Fibroblast of skin of scalp (primary cell): ENCODE measurements at regions not wholly inside any gene's neighbourhood (a gene's known extent, or its start where the extent isn't known, plus 50 kb on each side); places are given as distances from the start of the nearest gene placed in this dataset.

ENCODE experiments used
- DNase-seq: peaks from one replicate; pipeline ENCODE4 v3.0.0-alpha.2; 2013

DNA sequence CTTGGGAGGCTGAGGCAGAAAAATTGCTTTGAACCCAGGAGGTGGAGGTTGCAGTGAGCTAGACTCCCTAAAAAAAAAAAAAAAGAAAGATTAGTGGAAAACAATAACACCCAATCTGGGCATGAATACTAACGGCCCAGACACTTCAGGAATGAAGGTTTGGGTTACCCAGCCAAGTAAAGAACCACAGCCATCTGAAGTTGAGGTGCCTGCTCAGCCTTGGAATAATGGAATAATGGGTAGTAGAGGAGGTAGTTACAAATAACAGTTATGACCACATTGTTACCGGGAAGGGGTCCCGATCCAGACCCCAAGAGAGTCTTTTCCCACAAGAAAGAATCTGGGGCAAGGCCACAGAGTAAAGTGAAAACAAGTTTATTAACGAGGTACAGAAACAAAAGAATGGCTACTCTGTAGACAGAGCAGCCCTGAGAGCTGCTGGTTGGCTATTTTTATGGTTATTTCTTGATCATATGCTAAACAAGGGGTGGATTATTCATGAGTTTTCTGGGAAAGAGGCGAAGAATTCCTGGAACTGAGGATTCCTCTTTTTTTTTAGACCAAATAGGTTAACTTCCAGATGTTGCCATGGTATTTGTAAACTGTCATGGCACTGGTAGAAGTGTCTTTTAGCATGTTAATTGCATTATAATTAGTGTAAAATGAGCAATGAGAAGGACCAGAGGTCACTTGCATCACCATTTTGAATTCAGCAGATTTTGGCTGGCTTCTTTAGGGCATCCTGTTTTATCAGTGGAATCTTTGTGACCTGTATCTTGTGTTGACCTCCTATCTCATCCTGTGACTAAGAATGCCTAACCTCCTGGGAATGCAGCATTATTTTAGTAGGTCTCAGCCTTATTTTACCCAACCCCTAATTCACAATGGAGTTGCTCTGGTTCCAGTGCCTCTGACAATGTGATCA is 96.2 kb upstream of the HAAO start:
- DNase-seq = peak; percentile 35

DNA sequence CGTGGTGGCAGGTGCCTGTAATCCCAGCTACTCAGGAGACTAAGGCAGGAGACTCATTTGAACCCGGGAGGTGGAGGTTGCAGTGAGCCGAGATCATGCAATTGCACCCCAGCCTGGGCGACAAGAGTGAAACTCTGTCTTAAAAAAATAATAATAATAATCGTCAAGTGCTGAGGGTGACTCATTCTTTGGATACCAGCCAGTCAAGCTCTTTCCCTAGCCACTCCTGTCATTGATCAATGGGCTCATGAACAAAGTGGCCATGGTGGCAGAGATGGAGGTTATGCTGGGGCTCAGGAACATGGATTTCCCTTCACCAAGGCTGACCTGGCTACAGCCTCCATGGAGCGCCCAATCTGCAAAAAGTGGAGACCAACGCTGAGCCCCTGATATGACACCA is 94.5 kb upstream of the HAAO start:
- no peak for DNase-seq

DNA sequence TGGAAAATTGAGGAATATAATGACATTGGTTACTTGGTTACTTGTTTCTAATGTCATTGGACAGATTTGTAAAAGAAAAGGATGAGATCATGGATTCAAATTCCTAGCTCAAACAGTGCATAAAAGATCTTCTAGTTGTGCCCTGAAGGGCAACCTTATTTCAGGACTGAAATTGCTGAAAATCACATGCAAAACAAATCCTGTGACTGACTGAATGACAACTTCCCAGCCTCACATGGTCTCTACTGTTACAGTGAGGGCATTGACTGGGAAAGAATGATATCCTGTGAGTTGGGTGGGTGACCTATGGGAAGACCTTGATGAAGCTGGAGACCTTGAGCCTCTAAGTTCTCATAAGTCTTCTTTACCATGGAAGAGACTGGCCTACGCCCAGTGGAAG is 90.4 kb upstream of the HAAO start:
- no peak for DNase-seq

DNA sequence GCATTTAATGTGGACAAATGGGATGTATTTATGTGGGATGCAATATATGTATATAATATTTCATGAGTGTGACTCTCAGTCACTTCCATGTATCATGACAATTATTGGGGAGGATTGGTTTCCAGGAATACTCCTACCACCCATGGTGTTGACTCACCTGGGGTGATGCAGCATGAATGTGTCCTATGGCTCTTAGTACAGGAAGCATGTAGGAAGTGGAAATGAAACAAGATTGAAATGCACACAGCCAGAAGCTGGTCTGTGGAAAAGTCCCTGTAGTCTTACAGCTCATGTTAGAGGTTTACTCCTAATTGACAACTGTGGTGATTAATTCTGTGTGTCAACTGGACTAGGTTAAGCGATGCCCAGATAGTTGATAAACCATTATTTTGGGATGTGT is 89.3 kb upstream of the HAAO start:
- DNase-seq = no peak

DNA sequence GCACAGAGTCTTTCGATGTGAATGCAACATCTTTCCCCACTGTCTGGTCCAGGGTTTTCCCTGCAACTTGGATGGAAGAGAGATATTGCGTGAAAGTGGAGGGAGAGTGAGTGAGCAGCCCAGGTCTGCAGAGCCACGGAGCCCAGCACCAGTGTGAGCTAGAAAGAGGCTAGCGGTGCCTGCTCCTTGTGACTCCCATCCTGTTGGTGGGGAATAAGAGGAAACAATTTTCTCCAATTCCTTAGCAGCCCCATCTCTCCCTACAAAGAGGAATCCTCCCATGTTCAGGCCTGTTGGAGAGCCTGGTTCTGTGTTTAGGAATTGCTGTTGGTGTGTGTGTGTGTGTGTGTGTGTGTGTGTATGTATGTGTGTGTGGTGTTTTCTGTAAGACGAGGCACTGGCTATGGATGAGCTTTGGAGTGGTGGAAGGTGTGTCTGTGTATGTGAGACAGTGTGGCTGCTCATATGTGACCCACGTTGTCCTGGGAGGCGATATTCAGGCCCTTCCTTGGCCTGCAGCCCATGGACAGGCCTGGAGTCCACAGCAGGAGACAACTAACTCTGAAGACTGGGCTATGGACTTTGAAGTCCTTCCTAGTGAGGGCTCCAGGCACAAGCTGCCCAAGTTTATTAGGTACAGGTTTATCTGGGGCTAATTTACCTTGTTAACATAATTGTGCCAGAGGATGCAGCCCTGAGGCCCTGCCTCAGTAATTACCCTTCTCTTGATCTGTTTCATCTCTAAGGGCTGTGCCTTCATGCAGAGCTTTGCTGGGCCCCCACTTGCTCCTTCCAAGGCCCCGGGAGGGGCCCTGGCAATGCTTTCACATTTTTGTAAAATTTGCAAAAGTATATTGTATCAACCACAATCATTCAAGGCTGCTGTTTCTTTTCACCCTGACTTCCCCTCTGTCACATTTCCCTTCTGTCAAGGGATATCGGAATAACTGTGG is 88.6 kb upstream of the HAAO start:
- DNase-seq = no peak

DNA sequence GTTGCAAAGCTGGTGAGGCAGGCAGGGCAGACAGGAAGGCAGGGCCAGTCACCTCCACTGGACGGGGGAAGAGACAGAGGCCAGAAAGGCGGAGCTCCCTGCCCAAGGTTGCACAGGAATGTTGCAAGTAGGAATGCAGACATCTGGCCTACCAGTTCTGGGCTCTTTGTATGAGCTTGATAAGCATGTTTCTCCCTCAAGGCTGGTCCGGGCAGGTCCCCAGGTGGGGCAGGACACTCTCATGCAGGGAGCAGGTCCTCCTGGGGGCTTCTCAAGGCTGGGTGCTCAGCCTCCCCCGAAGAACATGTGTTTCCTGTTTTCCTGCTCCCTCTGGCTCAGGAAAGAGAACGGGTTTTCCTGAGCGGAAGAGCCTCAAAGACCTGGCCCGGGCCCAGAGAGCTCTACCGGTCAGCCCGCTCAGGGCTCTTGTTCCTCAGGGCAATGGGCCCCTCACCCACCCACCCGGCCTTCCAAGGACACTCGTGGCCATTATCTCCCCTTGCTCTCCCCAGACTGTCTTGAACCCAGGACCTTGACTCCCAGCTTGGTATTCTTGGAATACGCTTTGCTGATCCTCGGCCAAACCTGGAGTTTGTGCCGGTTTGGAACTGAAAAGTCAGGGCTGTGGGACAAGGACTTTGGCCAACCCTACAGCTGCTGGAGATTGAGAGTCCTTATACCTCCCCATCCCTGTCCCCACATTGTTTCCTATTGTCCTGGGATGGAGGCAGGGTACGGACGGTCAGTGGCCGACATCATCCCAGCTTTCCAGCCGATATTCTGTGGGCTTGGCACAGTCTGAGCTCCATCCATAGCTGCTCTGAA is 87.7 kb upstream of the HAAO start:
- no peak for DNase-seq

DNA sequence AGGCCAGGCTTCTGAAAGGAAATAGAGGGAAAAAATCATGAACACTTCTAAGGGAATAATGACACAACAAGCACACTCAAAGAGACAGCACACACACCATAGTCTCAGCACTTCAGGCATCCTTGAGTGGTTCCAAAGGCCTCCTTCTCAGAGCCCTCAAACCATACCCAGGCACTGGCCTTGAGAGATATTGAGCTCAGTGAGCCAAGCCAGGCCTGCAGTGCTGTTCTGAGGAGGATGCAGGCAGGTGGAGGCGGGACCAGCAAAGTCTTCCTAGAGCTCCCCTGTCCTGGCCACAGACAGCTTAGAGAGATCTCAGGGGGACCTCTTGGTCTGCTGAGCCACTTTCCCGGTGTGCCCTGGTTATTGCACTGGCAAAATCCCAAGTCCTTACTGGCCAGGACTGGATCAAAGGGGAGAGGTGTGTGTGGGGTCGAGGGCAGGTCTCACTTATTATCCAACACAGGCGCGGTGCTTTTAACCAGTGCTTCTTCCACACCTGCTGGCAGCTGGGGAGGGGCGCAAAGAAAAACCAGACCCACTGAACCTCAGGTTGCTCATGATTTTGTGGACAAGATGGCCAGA is 86.8 kb upstream of the HAAO start:
- DNase-seq = no peak

DNA sequence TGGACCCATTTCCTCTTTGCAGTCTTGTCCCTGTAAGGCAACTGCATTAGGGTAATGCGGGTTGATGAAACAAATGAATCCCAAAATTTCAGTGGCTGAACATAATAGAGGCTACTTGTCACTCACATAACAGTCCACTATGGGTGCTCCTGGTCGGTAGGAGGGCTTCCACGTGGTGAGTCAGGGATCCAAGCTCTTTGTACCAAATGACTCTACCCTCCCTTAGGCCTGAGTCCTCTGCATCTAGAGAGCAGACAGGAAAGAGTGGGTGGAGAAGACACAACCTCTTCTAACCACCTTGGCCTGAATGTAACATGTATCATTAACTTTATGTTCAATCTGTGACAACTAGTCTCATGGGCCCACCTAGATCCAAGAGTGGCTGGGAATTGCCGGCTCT is 86.2 kb upstream of the HAAO start:
- DNase-seq = no peak

DNA sequence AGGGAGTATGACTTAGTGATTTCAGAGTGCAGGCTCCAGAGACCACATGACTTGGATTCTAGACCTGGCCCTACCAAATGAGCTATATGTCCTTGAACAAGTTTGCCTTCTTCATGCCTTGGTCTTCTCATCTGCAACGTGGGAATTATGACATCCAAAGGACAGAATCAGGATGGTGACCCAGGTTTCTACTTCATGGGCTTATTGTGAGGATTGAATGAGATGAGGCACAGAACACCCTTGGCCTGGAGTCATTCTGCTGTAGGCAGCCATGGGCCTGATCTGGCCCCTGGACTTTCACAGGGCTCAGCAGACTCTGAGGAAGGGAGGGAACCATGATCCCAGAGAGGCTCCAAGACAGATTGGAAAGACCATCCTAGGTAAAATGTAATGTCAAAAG is 85.6 kb upstream of the HAAO start:
- DNase-seq = no peak

DNA sequence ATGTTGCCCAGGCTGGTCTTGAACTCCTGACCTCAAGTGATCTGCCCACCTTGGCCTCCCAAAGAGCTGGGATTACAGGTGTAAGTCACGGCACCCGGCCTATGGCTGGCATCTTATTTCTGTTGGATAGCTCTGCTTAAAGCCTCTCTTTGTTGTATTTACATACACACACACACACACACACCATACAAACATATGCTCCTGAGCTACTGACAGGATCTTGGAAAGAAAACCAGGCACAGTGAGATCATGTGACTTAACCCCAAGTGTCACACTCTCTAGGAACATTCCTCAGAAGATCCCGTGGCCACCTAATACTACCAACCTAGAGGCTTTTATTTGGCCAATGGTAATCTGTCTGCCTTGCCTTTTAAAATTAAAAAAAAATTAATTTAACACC is 85.1 kb upstream of the HAAO start:
- DNase-seq = no peak

DNA sequence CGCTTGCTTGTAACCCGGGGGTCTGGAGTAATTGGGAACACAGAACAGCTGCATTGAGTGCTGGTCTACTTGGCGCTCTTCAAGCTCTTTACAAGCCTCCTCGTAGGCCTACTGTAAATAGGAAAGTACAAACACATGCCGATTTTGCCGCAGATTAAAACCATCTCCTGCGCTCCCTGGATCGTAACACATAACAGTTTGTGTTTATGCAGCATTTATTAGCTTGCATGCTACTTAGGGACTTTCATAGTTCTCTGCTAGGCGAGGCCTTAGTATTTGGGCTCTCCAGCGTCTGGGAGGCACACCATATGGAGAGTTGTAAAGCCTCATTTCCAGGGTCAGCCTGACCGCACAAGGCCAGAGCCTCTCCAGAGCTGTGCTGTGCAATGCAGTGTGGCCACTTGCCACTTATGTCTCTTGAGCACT is 84.0 kb upstream of the HAAO start:
- DNase-seq = no peak

DNA sequence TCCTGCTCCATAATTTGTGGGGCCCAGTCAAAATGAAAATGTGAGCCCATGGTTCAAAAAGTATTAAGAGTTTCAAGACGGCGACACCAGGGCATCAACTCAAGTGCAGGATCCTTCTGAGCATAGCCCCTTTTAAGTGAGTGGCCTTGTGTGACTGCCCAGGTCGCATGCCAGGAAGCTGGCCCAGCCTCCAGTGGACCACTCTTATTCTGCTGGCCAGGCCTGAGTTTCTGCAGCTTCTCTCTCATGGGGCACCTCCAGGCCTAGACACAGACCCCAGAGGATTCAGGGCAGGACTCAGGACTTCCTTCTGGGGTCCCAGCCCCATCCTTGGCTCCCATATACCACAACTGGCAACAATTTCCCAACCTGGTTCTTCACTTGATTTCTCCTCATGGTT is 83.5 kb upstream of the HAAO start:
- no peak for DNase-seq

DNA sequence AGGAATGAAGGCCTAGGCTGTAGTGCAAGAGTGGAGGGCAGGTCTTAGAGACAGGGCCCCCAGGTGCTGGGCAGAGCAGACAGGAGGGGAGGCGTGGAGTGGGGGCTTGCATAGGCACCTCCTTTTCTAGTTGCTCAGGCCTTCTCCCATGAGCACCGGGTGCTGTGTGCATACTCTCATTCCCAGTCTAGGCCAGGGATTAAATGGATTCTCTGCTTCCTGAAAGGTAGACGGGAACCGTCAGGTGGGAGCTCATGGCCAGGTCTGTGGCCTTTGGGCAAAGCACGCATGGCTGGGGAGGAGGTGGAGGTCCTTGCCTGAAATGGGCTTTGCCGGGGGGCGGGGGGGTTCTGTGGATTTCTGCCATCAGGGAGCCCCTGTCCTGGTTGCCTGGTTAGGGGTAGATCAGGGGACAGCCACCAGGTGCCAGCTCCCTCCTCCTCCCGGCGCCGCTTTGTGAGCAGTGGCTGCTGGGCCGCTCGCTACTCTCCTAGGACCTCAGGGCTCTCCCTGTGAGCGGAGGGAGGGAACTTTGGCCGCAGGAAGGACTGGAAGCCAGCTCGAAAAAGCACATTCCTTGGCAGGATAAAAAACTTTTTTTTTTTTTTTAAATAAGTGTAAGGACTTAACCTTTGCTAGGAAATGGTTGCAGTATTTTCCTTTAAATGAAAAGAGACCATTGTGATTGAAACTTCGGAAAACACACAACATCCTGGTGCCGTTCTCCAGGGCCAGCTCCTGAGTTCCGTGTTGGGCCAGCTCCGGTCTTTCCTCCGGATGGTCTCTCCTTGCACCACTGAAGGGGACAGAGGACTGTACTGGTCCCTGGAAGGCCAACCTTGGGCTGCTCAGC is 82.8 kb upstream of the HAAO start:
- no peak for DNase-seq

DNA sequence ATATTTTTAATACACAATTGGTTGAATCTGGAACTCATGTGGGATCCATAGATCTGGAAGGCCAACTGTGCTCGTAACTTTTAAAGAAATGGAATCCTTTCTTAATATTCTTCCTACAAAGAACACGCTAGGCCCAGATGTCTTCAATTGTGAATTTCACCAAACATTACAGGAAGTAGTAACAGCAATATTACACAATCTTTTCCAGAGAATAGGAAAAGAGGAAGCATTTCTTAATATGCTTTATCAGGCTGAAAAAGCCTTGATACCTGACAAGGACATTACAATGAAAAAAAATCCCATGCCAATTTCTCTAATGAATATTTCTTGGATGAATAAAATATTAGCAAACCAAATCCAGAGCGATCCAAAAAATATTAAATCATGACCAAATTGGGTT is 80.3 kb upstream of the HAAO start:
- DNase-seq = peak; percentile 31

DNA sequence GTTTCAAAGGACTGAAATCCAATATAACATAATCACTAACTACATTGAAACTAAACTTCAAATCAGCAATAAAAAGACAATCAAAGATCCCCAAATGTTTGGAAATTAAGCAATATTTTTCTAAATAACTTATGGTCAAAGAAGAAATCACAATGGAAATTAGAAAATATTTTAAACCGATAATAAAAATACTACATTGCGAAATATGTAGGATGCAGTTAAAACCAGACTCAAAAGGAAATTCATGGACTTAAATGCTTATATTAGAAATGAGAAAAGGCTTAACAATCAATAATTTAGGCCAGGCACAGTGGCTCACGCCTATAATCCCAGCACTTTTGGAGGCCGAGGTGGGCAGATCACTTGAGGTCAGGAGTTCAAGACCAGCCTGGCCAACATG is 79.0 kb upstream of the HAAO start:
- DNase-seq = no peak

DNA sequence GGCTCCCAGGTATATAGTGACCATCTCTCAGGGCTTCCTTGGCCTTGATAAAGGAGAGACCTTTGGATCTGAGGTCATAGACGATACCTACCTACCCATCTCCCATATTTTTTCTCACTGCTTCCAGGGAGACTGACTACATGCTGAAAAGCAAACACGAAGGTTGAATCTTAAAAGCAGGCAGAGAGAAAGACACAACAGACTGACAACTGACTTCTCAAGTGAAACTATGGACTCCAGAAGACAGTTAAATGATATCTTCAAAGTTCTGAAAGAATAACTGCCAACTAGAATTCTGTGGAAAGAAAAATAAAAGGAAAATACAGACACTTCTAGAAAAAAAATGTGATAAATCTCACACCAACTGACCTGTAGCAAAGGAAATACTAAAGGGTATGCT is 76.5 kb upstream of the HAAO start:
- no peak for DNase-seq

DNA sequence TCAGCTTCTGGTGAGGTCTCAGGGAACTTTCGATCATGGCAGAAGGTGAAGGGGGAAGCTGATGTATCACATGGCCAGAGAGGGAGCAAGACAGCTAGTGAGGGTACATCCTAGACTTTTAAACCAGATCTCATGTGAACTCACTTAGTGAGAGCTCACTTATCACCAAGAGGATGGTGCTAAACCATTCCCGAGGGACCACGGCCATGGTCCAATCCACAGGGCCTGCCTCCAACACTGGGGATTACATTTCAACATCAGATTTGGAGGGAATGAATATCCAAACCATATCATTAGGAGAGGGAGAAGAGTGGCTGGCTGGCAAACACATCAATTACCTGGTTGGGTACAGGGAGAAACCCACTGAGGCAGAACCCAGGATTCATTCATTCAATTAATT is 75.7 kb upstream of the HAAO start:
- DNase-seq = no peak

DNA sequence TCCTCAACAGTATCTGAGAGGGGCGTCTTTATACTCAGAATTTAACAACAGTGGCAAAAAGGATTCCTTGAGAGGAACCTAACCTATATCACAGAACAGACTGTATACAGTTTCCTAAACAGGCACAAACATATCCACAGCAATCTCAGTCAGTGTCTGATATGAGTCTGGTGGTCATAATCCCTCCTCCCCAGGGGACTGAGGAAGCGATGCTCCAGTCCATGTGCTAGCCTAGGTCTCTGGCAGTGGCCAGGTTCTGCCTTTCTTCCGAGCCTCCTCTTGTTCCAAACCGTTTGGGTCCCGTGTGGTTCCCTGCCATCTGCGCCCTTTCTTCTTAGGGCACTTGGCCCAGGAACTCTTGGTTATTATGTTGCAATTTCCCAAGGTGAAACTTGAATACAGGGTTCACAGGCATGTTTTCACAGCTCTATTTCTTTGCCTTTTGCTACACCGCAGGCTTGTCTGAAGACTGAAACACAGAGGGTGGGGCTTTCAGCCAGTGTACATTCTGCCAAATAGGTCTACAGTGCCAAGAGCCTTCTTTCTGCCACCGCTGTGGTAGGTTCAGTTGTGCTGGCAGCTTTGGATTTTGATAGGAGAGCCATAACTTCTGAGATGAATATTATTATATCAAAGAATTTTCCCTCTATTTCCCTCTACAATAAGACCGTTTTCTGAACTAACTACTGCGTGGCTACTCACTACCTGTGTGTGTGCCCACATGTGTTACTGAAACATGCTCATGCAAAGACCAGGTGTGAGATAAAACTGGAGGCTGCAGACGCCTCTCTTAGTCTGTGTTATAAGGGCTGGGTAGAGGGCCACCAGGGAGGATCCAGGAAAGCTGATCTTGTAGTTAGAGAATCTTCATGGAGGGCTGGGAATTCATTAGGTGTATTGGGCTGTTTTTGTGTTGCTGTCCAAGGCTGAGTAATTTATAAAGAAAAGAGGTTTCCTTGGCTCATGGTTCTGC is 75.0 kb upstream of the HAAO start:
- no peak for DNase-seq

DNA sequence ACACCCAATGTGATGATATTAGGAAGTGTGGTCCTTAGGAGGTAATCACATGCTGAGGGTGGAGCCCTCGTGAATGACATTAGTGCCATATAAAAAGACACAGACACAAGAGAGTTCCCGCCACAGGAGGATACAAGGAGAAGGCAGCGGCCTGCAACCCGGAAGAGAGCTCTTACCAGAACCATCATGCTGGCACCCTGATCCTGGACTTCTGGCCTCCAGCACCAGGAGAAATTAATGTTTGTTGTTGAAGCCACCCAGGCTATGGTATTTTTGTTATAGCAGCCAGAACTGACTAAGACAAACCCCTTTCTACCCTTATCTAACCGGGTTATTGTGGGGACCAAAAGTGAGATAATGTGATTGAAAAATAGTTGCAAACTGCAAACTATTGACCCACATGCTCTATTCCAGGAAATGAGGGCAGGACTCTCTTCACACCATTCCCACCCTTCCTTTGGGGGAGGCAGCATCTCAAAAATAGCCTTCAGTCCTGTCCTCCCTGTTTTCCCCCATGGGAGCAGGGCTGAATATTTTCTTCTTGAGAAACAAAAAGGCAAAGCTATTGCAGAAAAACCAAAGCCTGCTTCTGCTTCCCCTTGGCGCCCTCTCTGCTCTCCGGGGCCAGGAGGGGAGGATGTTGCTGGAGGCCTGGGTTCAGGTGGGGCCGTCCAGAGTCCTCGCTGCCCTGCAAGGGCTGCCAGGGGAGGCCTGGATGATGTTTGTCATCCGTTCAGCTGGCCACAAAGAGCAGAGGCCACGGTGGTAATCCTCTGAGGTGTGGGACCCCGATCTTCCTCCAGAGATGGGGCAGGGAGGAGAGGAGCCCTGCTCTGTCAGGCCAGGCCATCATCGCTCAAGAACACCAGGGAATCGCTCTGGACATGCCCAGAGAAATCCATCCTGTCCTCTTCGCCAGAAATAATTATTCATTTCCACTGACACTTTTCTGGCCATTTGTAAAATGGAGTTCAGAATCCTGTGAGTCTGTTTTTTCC is 73.8 kb upstream of the HAAO start:
- no peak for DNase-seq
